K562 (cell line): ENCODE measurements at regions not wholly inside any gene's neighbourhood (a gene's known extent, or its start where the extent isn't known, plus 50 kb on each side); places are given as distances from the start of the nearest gene placed in this dataset.

Experiments used
- ATF3 ChIP-seq, 2 experiments: fragments of 450-650 bp in 1 of 2; sonication (generic) in 1 of 2; formaldehyde crosslinking in 1 of 2; IDR thresholded peaks in 1 of 2; conservative IDR thresholded peaks in 1 of 2; 2 replicates each; pipeline versions ENCODE4 v1.6.1 to v1.8.1; 2016 to 2023; ENCODE audit warnings: mild to moderate bottlenecking in 2 of 2, moderate library complexity in 2 of 2, inconsistent platforms in 1 of 2, missing genetic modification reagents in 1 of 2
- CBX1 ChIP-seq: sonication (generic); IDR thresholded peaks from 2 replicates; pipeline ENCODE4 v1.6.1; 2016; ENCODE audit warnings: antibody characterized with exemption, low read depth, mild to moderate bottlenecking
- E2F4 ChIP-seq: sonication (generic); formaldehyde crosslinking; IDR thresholded peaks from 2 replicates; pipeline ENCODE4 v1.8.0; 2022; ENCODE audit warnings: mild to moderate bottlenecking, low read depth, missing genetic modification reagents
- EZH2 ChIP-seq: IDR thresholded peaks from 2 replicates; pipeline ENCODE4 v1.6.1; 2012; ENCODE audit warnings: low read depth, mild to moderate bottlenecking, inconsistent platforms, low read length, borderline replicate concordance
- SREBF2 ChIP-seq: sonication (generic); formaldehyde crosslinking; IDR thresholded peaks from 2 replicates; pipeline ENCODE4 v1.4.0; 2020; ENCODE audit warnings: mild to moderate bottlenecking, missing genetic modification reagents
- TAF1 ChIP-seq: IDR thresholded peaks from 2 replicates; pipeline ENCODE4 v1.6.1; 2011; ENCODE audit warnings: mild to moderate bottlenecking, low read length, moderate library complexity; ENCODE audit not compliant: insufficient read depth, control insufficient read depth, severe bottlenecking; ENCODE audit errors: extremely low read depth
- TGIF2 ChIP-seq: sonication (generic); formaldehyde crosslinking; IDR thresholded peaks from 2 replicates; pipeline ENCODE4 v1.8.1; 2022; ENCODE audit warnings: mild to moderate bottlenecking, missing genetic modification reagents, moderate library complexity
- ZNF551 ChIP-seq: fragments of 250-450 bp; sonication (Bioruptor Pico); IDR thresholded peaks from 2 replicates; pipeline ENCODE4 v1.5.0; 2021; ENCODE audit warnings: mild to moderate bottlenecking, moderate library complexity
- TF ChIP-seq, protein P1 (sequence below), 2 experiments: fragments of 450-650 bp; IDR thresholded peaks; 2 replicates each; pipeline ENCODE4 v1.6.1; 2016
- TF ChIP-seq, protein P2 (sequence below), 3 experiments: IDR thresholded peaks in 2 of 3; conservative IDR thresholded peaks in 1 of 3; 2 replicates each; pipeline ENCODE4 v1.5.1; 2011 to 2012; ENCODE audit warnings: low read length in 3 of 3, mild to moderate bottlenecking in 3 of 3, control low read depth in 2 of 3, improper control_type of control experiment in 1 of 3, inconsistent platforms in 1 of 3, low read depth in 1 of 3, mixed read lengths in 1 of 3, moderate library complexity in 1 of 3; ENCODE audit not compliant: insufficient read depth in 2 of 3
- TF ChIP-seq, protein P3 (sequence below): fragments of 150-350 bp; IDR thresholded peaks from 2 replicates; pipeline ENCODE4 v1.6.1; 2014; ENCODE audit warnings: low read depth, mild to moderate bottlenecking, low read length, borderline replicate concordance

- TF ChIP-seq EZH2 (no peak), TGIF2 (CRISPR knock-in tag) (no peak), ATF3 (IDR thresholded peaks at IDR 0.05) (no peak), ATF3 (CRISPR knock-in tag; conservative IDR thresholded peaks at IDR 0.05) (no peak), E2F4 (no peak), ZNF551 (CRISPR knock-in tag) (no peak), SREBF2 (CRISPR knock-in tag) (no peak), TAF1 (no peak), CBX1 (no peak)
- TF ChIP-seq, protein P1, sequence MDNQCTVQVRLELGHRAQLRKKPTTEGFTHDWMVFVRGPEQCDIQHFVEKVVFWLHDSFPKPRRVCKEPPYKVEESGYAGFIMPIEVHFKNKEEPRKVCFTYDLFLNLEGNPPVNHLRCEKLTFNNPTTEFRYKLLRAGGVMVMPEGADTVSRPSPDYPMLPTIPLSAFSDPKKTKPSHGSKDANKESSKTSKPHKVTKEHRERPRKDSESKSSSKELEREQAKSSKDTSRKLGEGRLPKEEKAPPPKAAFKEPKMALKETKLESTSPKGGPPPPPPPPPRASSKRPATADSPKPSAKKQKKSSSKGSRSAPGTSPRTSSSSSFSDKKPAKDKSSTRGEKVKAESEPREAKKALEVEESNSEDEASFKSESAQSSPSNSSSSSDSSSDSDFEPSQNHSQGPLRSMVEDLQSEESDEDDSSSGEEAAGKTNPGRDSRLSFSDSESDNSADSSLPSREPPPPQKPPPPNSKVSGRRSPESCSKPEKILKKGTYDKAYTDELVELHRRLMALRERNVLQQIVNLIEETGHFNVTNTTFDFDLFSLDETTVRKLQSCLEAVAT (IDR thresholded peaks at IDR 0.05): no peak
- TF ChIP-seq, protein P2, sequence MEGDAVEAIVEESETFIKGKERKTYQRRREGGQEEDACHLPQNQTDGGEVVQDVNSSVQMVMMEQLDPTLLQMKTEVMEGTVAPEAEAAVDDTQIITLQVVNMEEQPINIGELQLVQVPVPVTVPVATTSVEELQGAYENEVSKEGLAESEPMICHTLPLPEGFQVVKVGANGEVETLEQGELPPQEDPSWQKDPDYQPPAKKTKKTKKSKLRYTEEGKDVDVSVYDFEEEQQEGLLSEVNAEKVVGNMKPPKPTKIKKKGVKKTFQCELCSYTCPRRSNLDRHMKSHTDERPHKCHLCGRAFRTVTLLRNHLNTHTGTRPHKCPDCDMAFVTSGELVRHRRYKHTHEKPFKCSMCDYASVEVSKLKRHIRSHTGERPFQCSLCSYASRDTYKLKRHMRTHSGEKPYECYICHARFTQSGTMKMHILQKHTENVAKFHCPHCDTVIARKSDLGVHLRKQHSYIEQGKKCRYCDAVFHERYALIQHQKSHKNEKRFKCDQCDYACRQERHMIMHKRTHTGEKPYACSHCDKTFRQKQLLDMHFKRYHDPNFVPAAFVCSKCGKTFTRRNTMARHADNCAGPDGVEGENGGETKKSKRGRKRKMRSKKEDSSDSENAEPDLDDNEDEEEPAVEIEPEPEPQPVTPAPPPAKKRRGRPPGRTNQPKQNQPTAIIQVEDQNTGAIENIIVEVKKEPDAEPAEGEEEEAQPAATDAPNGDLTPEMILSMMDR (IDR thresholded peaks at IDR 0.05 in 2 of 3, conservative IDR thresholded peaks at IDR 0.05 in 1 of 3; ENCODE audit: insufficient read depth in 2 of 3, low read depth in 1 of 3, low read length in 3 of 3): no peak
- TF ChIP-seq, protein P3, sequence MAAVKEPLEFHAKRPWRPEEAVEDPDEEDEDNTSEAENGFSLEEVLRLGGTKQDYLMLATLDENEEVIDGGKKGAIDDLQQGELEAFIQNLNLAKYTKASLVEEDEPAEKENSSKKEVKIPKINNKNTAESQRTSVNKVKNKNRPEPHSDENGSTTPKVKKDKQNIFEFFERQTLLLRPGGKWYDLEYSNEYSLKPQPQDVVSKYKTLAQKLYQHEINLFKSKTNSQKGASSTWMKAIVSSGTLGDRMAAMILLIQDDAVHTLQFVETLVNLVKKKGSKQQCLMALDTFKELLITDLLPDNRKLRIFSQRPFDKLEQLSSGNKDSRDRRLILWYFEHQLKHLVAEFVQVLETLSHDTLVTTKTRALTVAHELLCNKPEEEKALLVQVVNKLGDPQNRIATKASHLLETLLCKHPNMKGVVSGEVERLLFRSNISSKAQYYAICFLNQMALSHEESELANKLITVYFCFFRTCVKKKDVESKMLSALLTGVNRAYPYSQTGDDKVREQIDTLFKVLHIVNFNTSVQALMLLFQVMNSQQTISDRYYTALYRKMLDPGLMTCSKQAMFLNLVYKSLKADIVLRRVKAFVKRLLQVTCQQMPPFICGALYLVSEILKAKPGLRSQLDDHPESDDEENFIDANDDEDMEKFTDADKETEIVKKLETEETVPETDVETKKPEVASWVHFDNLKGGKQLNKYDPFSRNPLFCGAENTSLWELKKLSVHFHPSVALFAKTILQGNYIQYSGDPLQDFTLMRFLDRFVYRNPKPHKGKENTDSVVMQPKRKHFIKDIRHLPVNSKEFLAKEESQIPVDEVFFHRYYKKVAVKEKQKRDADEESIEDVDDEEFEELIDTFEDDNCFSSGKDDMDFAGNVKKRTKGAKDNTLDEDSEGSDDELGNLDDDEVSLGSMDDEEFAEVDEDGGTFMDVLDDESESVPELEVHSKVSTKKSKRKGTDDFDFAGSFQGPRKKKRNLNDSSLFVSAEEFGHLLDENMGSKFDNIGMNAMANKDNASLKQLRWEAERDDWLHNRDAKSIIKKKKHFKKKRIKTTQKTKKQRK: no peak
These were observed 196.9 kb downstream of the PRDM2 start for GRCh38 chr1:13896932-13897331.
